ENCODE measurements at regions not wholly inside any gene's neighbourhood (a gene's known extent, or its start where the extent isn't known, plus 50 kb on each side); places are given as distances from the start of the nearest gene placed in this dataset.

- H3K36me3 ChIP-seq (ENCODE audit: control insufficient read depth in 2 of 4, insufficient read depth in 4 of 4, low read length in 3 of 4), result no peaks in the 10 kb centered on the region
- no peak overlapping the region for H3K18ac ChIP-seq (ENCODE audit: extremely low read depth, low read length)
- no peak overlapping the region for H3K23ac ChIP-seq (ENCODE audit: insufficient read length)
- H4K5ac ChIP-seq (ENCODE audit: insufficient read length, low read depth, low read length), result no peak overlapping the region
- no peak overlapping the region for H2BK5ac ChIP-seq (ENCODE audit: low read depth, low read length)
- H3K27me3 ChIP-seq (replicated peaks in 1 of 4; ENCODE audit: control insufficient read depth in 3 of 4, extremely low read depth in 1 of 4, insufficient read depth in 3 of 4, low read length in 3 of 4), result no peaks in the 10 kb centered on the region
- H2BK12ac ChIP-seq (ENCODE audit: low read depth, low read length), result no peak overlapping the region
- 89% methylated on average over 3 of the region's 3 CpGs; no CpG with 5 or more reads in 1 of the 2 experiments for WGBS, 2 experiments (ENCODE audit: extremely low coverage in 1 of 2, insufficient coverage in 1 of 2, insufficient read length in 1 of 2, insufficient replicate concordance in 2 of 2, low coverage in 1 of 2, low lambda C conversion rate in 2 of 2, missing lambda C conversion rate in 1 of 2)
- H3K56ac ChIP-seq (replicated peaks; ENCODE audit: insufficient read length, low read depth, low read length), result no peak overlapping the region
- no peaks in the 10 kb centered on the region for H3K9me3 ChIP-seq (ENCODE audit: insufficient read depth in 2 of 2, low read depth in 1 of 2, low read length in 1 of 2)
- H3K4me2 ChIP-seq (ENCODE audit: insufficient read depth in 1 of 2, low read depth in 2 of 2, low read length in 2 of 2), result no peak overlapping the region
- no peak overlapping the region for H3K9ac ChIP-seq (replicated peaks in 1 of 4; ENCODE audit: extremely low read depth in 1 of 4, low read depth in 3 of 4, low read length in 3 of 4)
- no peak overlapping the region for H3K14ac ChIP-seq (ENCODE audit: insufficient read length)
- no peak overlapping the region for H3K27ac ChIP-seq (ENCODE audit: low read depth, low read length)
- H3K79me2 ChIP-seq (ENCODE audit: control insufficient read depth in 1 of 2, insufficient read depth in 2 of 2, low read length in 2 of 2), result no peaks in the 10 kb centered on the region
- H3K23me2 ChIP-seq (ENCODE audit: low read depth, low read length), result no peaks in the 10 kb centered on the region
- no peak overlapping the region for H2AFZ ChIP-seq (ENCODE audit: low read length)
- H4K91ac ChIP-seq (replicated peaks; ENCODE audit: insufficient read length, low read length), result no peak overlapping the region
- POLR2A ChIA-PET (ENCODE audit: partially characterized antibody), result no interaction called here
- no peak overlapping the region for H2BK20ac ChIP-seq (ENCODE audit: low read length)
- H3K4me1 ChIP-seq (replicated peaks in 1 of 4; ENCODE audit: control insufficient read depth in 3 of 4, insufficient read depth in 4 of 4, low read length in 3 of 4), result no peaks in the 10 kb centered on the region
- no peak overlapping the region for H2BK15ac ChIP-seq (ENCODE audit: low read length)
- no peak overlapping the region for H4K8ac ChIP-seq (ENCODE audit: extremely low read depth, insufficient read depth, low read length)
- DNase-seq (ENCODE audit: low read depth in 1 of 2, low spot score in 2 of 2) (no peak), FAIRE-seq (no peak)
- H4K20me1 ChIP-seq (replicated peaks in 1 of 2; ENCODE audit: control insufficient read depth in 1 of 2, insufficient read depth in 2 of 2, low read length in 2 of 2), result no peaks in the 10 kb centered on the region
- H3K79me1 ChIP-seq (ENCODE audit: low read depth, low read length), result no peaks in the 10 kb centered on the region
- H3K4ac ChIP-seq (replicated peaks; ENCODE audit: insufficient read length, low read depth, low read length), result no peak overlapping the region
- no peak overlapping the region for H3K4me3 ChIP-seq (ENCODE audit: extremely low read depth in 1 of 4, insufficient read depth in 2 of 4, low read depth in 3 of 4, low read length in 4 of 4)
- CTCF ChIA-PET (ENCODE audit: partially characterized antibody), result no interaction called here
- H2BK120ac ChIP-seq (replicated peaks; ENCODE audit: low read depth, low read length), result no peak overlapping the region
- H2AK5ac ChIP-seq (ENCODE audit: low read depth, low read length), result no peak overlapping the region
- no peak for TF ChIP-seq CHD1 (IDR thresholded peaks at IDR 0.05; ENCODE audit: low read depth, low read length)
Measured at GRCh38 chr4:125181804-125182203, 133.0 kb upstream of the FAT4 start.

All from H1 (cell line).